ENCODE measurements at regions not wholly inside any gene's neighbourhood (a gene's known extent, or its start where the extent isn't known, plus 50 kb on each side); places are given as distances from the start of the nearest gene placed in this dataset.
"Not testable (repeated sequence)": the region's sequence is repeated elsewhere in the genome, so short reads cannot be mapped to it uniquely, and the experiment has no call there.

- peaks cover 3% of the 10 kb centered on the region for H3K4me1 Mint-ChIP-seq
- Histone ChIP-seq H3K36me3 (no peaks in the 10 kb centered on the region), H3K9ac (no peak overlapping the region), H3K27ac (no peak overlapping the region), H3F3A (ENCODE audit: low read depth) (no peaks in the 10 kb centered on the region), H3K4me3 (no peak overlapping the region), H3K9me3 (ENCODE audit: low read depth) (no peaks in the 10 kb centered on the region), H3K79me2 (ENCODE audit: low read depth) (no peaks in the 10 kb centered on the region), H2AFZ (replicated peaks) (no peak overlapping the region), H4K20me1 (ENCODE audit: low read depth) (no peaks in the 10 kb centered on the region), H3K4me1 (no peaks in the 10 kb centered on the region), H3K4me2 (no peak overlapping the region), H3K27me3 (no peaks in the 10 kb centered on the region)
- TF ChIP-seq CTCF (IDR thresholded peaks at IDR 0.05) (no peak), EZH2 (IDR thresholded peaks at IDR 0.05) (no peak), EZH2phosphoT487 (IDR thresholded peaks at IDR 0.05) (no peak)
- no peak overlapping the region for H3K27ac Mint-ChIP-seq
- H3K9me3 Mint-ChIP-seq, result no peaks in the 10 kb centered on the region
- H3K27me3 Mint-ChIP-seq (ENCODE audit: insufficient read depth, low read depth), result peaks cover 2% of the 10 kb centered on the region
- H3K4me3 Mint-ChIP-seq, result no peak overlapping the region
- no peaks in the 10 kb centered on the region for H3K36me3 Mint-ChIP-seq
- no peak for DNase-seq (ENCODE audit: low spot score)
Observed at GRCh38 chr4:156515295-156515694, 456.3 kb downstream of the PDGFC start.

- no peak overlapping the region for H2AFZ ChIP-seq (replicated peaks)
- no peak overlapping the region for H3K4me3 Mint-ChIP-seq
- H3K79me2 ChIP-seq (ENCODE audit: low read depth), result no peaks in the 10 kb centered on the region
- no peaks in the 10 kb centered on the region for H3K36me3 ChIP-seq
- peaks cover 4% of the 10 kb centered on the region for H3K9me3 Mint-ChIP-seq
- no peak overlapping the region for H3K27ac Mint-ChIP-seq
- TF ChIP-seq EZH2phosphoT487 (IDR thresholded peaks at IDR 0.05), result no peak
- no peak for TF ChIP-seq CTCF (IDR thresholded peaks at IDR 0.05)
- no peak for TF ChIP-seq EZH2 (IDR thresholded peaks at IDR 0.05)
- H3K9ac ChIP-seq, result no peak overlapping the region
- no peaks in the 10 kb centered on the region for H3K9me3 ChIP-seq (ENCODE audit: low read depth)
- no peak overlapping the region for H3K4me2 ChIP-seq
- no peaks in the 10 kb centered on the region for H4K20me1 ChIP-seq (ENCODE audit: low read depth)
- H3K36me3 Mint-ChIP-seq, result no peaks in the 10 kb centered on the region
- no peaks in the 10 kb centered on the region for H3K4me1 ChIP-seq
- no peak for DNase-seq (ENCODE audit: low spot score)
- no peaks in the 10 kb centered on the region for H3K27me3 ChIP-seq
- H3K27ac ChIP-seq, result no peak overlapping the region
- no peaks in the 10 kb centered on the region for H3K4me1 Mint-ChIP-seq
- peaks cover 2% of the 10 kb centered on the region for H3K27me3 Mint-ChIP-seq (ENCODE audit: insufficient read depth, low read depth)
- H3F3A ChIP-seq (ENCODE audit: low read depth), result no peaks in the 10 kb centered on the region
- no peak overlapping the region for H3K4me3 ChIP-seq
Observed at GRCh38 chr4:156512622-156513021, 459.0 kb downstream of the PDGFC start.

GRCh38 chr4:156509921-156510320 lies 461.7 kb downstream of the PDGFC start:
- H2AFZ ChIP-seq (replicated peaks); H3K36me3 Mint-ChIP-seq; H3K27me3 ChIP-seq; H3K4me2 ChIP-seq; H3K79me2 ChIP-seq (ENCODE audit: low read depth); DNase-seq (ENCODE audit: low spot score); H3K27ac Mint-ChIP-seq; H3K4me1 ChIP-seq; H3K36me3 ChIP-seq; H3K27ac ChIP-seq; H3K4me1 Mint-ChIP-seq; H3K27me3 Mint-ChIP-seq (ENCODE audit: insufficient read depth, low read depth); H3K4me3 Mint-ChIP-seq; H4K20me1 ChIP-seq (ENCODE audit: low read depth); H3K9me3 ChIP-seq (ENCODE audit: low read depth); H3F3A ChIP-seq (ENCODE audit: low read depth); H3K9ac ChIP-seq; H3K4me3 ChIP-seq: not testable (repeated sequence)
- peaks cover 10% of the 10 kb centered on the region for H3K9me3 Mint-ChIP-seq

GRCh38 chr4:156505341-156505955 lies 466.2 kb downstream of the PDGFC start:
- Histone ChIP-seq H3K9me3 (ENCODE audit: low read depth) (no peaks in the 10 kb centered on the region), H3K27me3 (no peaks in the 10 kb centered on the region), H3K9ac (no peak overlapping the region), H4K20me1 (ENCODE audit: low read depth) (no peaks in the 10 kb centered on the region), H3K4me2 (no peak overlapping the region), H3F3A (ENCODE audit: low read depth) (no peaks in the 10 kb centered on the region), H3K4me1 (no peaks in the 10 kb centered on the region), H3K4me3 (no peak overlapping the region), H3K36me3 (no peaks in the 10 kb centered on the region), H2AFZ (replicated peaks) (peak overlapping the region; percentile 50), H3K27ac (no peak overlapping the region), H3K79me2 (ENCODE audit: low read depth) (no peaks in the 10 kb centered on the region)
- H3K4me1 Mint-ChIP-seq, result peaks cover 3% of the 10 kb centered on the region
- H3K36me3 Mint-ChIP-seq, result no peaks in the 10 kb centered on the region
- DNase-seq (ENCODE audit: low spot score), result peak; percentile 60
- no peak overlapping the region for H3K4me3 Mint-ChIP-seq
- no peak overlapping the region for H3K27ac Mint-ChIP-seq
- TF ChIP-seq CTCF (IDR thresholded peaks at IDR 0.05), result no peak
- no peak for TF ChIP-seq EZH2 (IDR thresholded peaks at IDR 0.05)
- TF ChIP-seq EZH2phosphoT487 (IDR thresholded peaks at IDR 0.05), result no peak
- H3K9me3 Mint-ChIP-seq, result peaks cover 10% of the 10 kb centered on the region
- H3K27me3 Mint-ChIP-seq (ENCODE audit: insufficient read depth, low read depth), result no peaks in the 10 kb centered on the region

Measured in neural progenitor cell (in vitro differentiated cells).